GM18867 (cell line): ENCODE measurements at regions not wholly inside any gene's neighbourhood (a gene's known extent, or its start where the extent isn't known, plus 50 kb on each side); places are given as distances from the start of the nearest gene placed in this dataset.
A peak's percentile ranks its signal among the peaks of the same experiment; 100 is the strongest.
"Not testable (repeated sequence)": the region's sequence is repeated elsewhere in the genome, so short reads cannot be mapped to it uniquely, and the experiment has no call there.

Experiments
- ATAC-seq: cut with Tn5 transposase; IDR thresholded peaks from one replicate; pipeline ENCODE4 v1.9.1; 2021; ENCODE audit warnings: mild to moderate bottlenecking, moderate library complexity; ENCODE audit not compliant: unreplicated experiment

DNA sequence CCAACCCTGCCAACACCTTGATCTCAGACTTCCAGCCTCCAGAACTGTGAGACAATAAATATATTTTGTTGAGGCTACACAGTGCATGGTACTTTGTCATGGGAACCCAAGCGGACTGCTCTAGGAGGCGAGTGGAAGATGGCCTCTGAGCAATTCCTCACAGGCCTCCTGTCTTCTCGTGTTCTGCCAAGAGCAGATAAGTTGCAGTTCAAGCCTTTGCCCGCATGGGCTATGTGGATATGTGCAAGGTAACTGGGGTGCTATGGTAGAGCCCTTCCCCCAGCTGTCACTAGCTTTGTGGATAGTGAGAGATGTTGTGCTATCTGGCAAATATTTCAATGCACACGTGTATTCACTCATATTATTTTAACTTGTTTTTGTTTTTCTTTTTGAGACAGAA lies 156.0 kb upstream of the BCOR start:
- ATAC-seq, result no peak

DNA sequence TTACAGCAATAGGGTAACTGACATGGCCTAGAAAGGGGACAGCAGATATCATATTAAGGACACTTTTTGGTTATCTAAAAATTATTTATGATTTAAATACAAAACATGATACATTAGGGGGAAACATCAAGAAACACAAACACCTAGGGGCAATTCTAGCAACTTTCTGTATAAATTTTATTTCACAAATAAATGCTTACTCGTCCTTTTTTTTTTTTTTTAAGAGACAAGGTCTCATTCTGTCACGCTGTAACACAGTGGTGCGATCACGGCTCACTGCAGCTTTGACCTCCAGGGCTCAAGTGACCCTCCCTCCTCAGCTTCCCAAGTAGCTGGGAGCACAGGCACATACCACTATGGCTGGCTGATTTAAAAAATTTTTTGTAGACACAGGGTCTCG lies 151.8 kb upstream of the BCOR start:
- ATAC-seq, result no peak

- ATAC-seq, result no peak
Measured at GRCh38 chrX:40248822-40249221, 151.1 kb upstream of the BCOR start.

- ATAC-seq, result no peak
Measured at GRCh38 chrX:40247848-40248622, 150.3 kb upstream of the BCOR start.

DNA sequence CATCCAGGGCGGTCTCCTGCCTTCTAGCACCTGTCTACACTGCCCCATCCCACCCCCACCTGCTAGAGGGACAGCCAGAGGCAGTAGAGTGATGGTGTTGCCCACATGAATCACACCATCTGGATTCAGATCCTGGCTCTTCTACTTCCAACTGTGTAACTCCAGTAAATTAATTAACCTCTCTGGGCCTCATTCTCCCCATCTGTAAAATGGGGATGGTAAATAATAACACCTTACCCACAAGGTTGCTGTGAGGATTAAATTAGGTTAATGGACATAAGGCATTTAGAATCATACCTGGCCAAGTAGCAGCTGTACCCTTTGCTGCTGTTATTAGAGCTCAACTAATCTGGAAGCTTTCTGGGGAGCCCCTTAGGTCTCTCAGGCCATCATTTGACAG lies 149.6 kb upstream of the BCOR start:
- ATAC-seq, result no peak

- ATAC-seq, result no peak
Measured at GRCh38 chrX:40245488-40246071, 147.8 kb upstream of the BCOR start.

GRCh38 chrX:40244980-40245379 lies 147.2 kb upstream of the BCOR start:
- no peak for ATAC-seq

DNA sequence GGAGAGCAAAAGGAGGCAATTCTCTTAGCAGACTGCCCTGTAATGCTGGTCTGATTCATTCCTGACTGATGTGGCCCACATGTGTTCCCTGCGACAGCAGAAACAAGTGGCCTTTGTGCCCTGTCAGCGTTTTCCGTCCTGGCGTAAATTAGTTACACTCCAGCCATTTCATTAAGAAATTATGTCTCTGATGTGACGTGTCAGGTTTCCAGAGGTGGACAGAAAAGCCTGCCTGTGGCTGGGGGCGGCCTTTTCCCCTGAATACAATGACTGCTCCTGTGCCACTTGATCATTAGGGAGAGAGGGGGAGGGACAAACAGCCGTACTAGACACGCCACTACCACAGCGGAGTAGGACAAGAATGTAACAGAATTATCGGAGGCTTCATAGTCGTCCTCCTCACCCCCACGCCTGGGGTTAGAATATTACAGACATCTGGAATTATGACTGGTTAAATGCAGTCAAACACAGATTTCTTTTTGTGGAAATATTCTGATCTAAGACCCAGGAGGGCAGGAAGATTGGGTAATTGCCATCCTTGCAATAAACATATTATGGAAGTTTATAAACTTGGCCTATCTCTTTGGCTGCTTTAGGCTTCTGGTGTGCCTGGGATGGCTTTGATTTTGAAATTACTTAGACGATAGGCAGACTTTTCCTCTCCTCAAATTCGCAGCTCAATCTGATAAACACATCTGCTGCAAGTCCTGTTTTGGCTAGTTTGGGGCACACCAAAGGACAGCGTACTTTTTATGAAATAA lies 146.2 kb upstream of the BCOR start:
- ATAC-seq, result no peak

DNA sequence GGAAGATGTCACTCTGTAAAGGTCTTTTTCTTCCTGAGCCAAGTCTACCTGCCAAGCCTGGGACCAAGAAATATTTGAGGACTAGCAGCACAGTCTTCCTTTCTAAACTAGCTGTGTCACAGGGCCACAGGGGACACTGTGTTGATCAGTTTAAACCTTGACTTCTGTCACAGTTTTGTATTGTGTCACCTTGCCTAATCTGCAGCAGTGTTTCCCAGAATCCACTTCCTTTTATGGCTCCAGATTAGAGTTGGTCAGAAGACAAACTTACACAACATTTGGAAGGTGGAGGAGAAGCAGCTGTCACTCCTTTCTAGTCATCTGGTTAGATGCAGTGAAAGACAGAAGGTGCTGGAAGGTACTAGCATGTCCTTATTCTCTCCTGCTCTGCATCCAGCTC lies 143.1 kb upstream of the BCOR start:
- no peak for ATAC-seq

DNA sequence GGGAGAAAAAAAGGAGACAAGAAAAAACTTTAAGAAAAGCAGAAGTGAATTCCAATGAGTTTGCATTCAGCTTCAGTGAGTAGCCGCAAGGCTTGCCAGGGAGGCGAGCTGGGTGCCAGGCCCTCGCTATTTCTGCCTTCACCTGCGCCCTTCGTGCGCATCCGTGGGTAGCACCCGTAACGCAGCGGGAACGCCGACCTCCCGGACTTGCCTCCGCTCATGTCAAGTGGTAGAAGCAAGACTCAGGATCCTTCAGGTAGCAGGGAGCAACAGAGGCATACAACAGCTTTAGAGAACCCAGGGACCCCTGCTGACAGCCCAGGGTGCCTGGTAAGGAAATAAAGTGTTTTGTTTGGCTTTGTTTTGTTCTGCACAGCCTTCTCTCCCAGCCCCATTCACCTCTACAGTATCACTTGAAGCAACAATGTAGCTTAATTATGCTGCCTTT lies 140.0 kb upstream of the BCOR start:
- no peak for ATAC-seq

- no peak for ATAC-seq
Measured at GRCh38 chrX:40230646-40231045, 132.9 kb upstream of the BCOR start.

DNA sequence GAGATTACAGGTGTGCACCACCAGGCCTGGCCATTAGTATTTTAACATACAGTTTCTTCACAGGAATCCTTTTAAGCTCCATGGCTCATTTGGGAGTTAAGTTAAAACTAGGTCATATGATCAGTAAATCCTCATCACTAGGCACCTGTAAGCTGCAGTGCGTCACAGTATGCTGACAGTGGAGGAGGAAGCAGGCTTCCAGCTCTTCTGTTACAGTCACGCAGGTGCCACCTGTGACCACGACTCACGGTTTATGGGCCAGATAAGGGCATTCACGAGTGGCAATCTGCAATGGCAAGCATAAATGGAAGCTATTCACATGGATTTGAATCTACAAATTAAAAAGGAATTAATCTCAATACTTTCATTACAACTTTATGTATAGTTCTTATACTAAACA lies 129.4 kb upstream of the BCOR start:
- ATAC-seq, result no peak

- no peak for ATAC-seq
Measured at GRCh38 chrX:40224658-40225057, 126.9 kb upstream of the BCOR start.

GRCh38 chrX:40222612-40223011 lies 124.9 kb upstream of the BCOR start:
- ATAC-seq, result not testable (repeated sequence)

- no peak for ATAC-seq
Measured at GRCh38 chrX:40213092-40213491, 115.3 kb upstream of the BCOR start.

- ATAC-seq, result no peak
Measured at GRCh38 chrX:40209951-40210617, 112.3 kb upstream of the BCOR start.

GRCh38 chrX:40207626-40208025 lies 109.9 kb upstream of the BCOR start:
- no peak for ATAC-seq

DNA sequence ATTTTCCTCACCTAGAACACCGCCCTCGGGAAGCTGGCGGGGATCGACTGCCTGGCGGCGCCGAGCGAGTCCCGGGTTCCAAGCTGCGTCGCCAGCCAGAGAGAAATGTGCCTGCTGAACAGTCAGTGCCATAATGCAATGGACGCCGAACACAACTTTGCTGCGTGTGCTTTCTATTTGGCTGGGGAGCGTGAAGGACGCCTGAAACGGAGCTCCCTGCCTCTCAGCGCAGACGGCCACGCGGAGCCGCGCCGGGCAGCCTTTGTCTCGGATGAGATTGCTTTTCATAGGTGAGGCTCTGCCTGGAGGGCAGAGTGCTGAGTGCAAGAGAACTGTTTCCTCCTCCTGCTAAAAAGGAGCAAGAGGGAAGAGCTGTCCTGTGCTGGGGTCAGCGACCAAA lies 107.7 kb upstream of the BCOR start:
- no peak for ATAC-seq

GRCh38 chrX:40202456-40202855 lies 104.7 kb upstream of the BCOR start:
- no peak for ATAC-seq

DNA sequence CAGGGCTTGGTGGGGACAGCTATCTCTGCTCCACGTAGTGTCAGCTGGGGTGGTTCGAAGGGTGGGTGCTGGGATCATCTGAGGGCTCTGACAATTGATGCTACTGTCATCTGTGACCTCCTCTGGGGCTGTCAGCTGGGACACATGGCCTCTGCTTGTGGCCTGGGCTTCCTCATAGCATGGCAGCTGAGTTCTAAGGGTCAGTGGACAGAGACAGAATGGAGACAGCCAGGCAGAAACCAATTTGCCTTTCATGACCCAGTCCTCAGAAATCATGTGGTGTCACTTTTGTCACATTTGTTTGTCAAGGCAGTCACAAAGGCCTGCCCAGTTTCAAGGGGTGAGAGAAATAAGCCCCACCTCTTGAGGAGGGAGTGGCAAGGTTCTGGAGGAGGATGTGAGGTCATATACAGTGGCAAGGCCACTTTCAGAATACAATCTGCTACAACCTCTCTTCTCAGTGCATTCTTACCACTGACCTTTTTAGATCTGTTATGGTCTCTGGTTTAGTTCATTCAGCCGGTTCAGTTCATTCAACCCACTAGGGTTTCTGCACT lies 103.6 kb upstream of the BCOR start:
- peak; percentile 93 for ATAC-seq

DNA sequence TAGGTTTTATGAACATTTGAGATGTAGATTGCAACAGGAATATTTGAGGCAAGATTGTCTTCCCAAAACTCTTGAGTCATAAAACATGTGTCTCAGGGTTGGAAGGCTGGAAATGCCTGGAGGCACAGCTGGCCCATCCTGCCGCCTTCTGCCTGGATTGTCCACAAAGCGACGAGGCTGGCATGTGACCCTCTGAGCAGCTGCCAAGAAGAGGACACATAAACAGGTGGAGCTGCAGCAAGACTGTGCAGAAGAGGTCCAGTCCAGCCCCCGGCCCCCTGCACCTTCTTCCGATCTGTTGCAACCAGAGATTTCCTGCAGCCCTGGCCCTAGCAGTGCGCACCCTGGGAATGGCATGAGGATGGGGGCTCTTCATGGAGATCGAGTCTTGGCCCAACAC lies 101.9 kb upstream of the BCOR start:
- ATAC-seq, result no peak
